Esophagus squamous epithelium (tissue), 4 donors: ENCODE measurements at regions not wholly inside any gene's neighbourhood (a gene's known extent, or its start where the extent isn't known, plus 50 kb on each side); places are given as distances from the start of the nearest gene placed in this dataset.

Experiments
- CTCF ChIP-seq, 6 experiments: fragments of 450-650 bp in 4 of 6; fragments of 200-600 bp in 2 of 6; sonication (generic) in 2 of 6; IDR thresholded peaks; one replicate each; pipeline ENCODE4 v1.5.1; 2016 to 2019; ENCODE audit warnings: antibody characterized with exemption in 6 of 6, mild to moderate bottlenecking in 4 of 6, moderate library complexity in 4 of 6
- POLR2A ChIP-seq, 4 donors: fragments of 450-650 bp; IDR thresholded peaks; one replicate each; pipeline ENCODE4 v1.6.1; 2017; ENCODE audit warnings: antibody characterized with exemption in 4 of 4, mild to moderate bottlenecking in 4 of 4, moderate library complexity in 3 of 4

- no peak for TF ChIP-seq CTCF (IDR thresholded peaks at IDR 0.05)
- TF ChIP-seq POLR2A (IDR thresholded peaks at IDR 0.05), result no peak
These were observed 182.5 kb downstream of the ADSS2 start for GRCh38 chr1:244269169-244269568.
